IMR-90 (cell line): ENCODE measurements at regions not wholly inside any gene's neighbourhood (a gene's known extent, or its start where the extent isn't known, plus 50 kb on each side); places are given as distances from the start of the nearest gene placed in this dataset.

Source experiments
- ATAC-seq: fragments of 200-7000 bp; cut with Tn5 transposase; 2 replicates; pipeline ENCODE4 v1.9.1; 2020; ENCODE audit warnings: low read depth, mild to moderate bottlenecking, moderate library complexity
- BruUV-seq: library from RNA; stranded (reverse); fragments of 400-500 nt; replicated peaks from 2 replicates; lab custom pipeline; 2021; lab: Mats Ljungman, UMichigan
- CTCF ChIA-PET: fragments of 300-600 bp; formaldehyde crosslinking; extraction: SDS; loops from one replicate; lab custom pipeline; 2021; ENCODE audit warnings: antibody characterized with exemption; lab: Yijun Ruan, JAX
- POLR2A ChIA-PET: fragments of 300-600 bp; sonication (Branson Sonifier 250); formaldehyde crosslinking; loops from one replicate; lab custom pipeline; 2022; ENCODE audit warnings: antibody characterized with exemption; ENCODE audit not compliant: unreplicated experiment; lab: Charles Lee
- DNase-seq: peaks from one replicate; pipeline ENCODE4 v3.0.0; 2013
- H2AFZ ChIP-seq: replicated peaks from 2 replicates; pipeline ENCODE3; 2013; ENCODE audit warnings: low read length, mild to moderate bottlenecking; ENCODE audit not compliant: poor library complexity
- H2AK5ac ChIP-seq: 2 replicates; pipeline ENCODE4 v1.6.1; 2013; ENCODE audit warnings: low read depth, low read length, inconsistent platforms
- H2AK9ac ChIP-seq: replicated peaks from 2 replicates; pipeline ENCODE3; 2013; ENCODE audit warnings: mild to moderate bottlenecking, low read depth, low read length, moderate library complexity; ENCODE audit not compliant: poor library complexity
- H2BK120ac ChIP-seq: 2 replicates; pipeline ENCODE4 v1.6.1; 2013; ENCODE audit warnings: low read depth, low read length, inconsistent platforms
- H2BK15ac ChIP-seq: 3 replicates; pipeline ENCODE4 v1.6.1; 2013; ENCODE audit warnings: low read depth, low read length, inconsistent platforms
- H2BK20ac ChIP-seq: 2 replicates; pipeline ENCODE4 v1.6.1; 2013; ENCODE audit warnings: low read depth, mild to moderate bottlenecking, inconsistent platforms, low read length, moderate library complexity
- H2BK5ac ChIP-seq: 2 replicates; pipeline ENCODE4 v1.6.1; 2013; ENCODE audit warnings: mild to moderate bottlenecking, low read depth, low read length, inconsistent platforms; ENCODE audit not compliant: poor library complexity, severe bottlenecking
- H3K14ac ChIP-seq: replicated peaks from 2 replicates; pipeline ENCODE4 v1.6.1; 2013; ENCODE audit warnings: low read depth, low read length, inconsistent platforms
- H3K18ac ChIP-seq: 2 replicates; pipeline ENCODE4 v1.6.1; 2013; ENCODE audit warnings: low read depth, low read length, control low read depth
- H3K23ac ChIP-seq: 2 replicates; pipeline ENCODE4 v1.6.1; 2013; ENCODE audit warnings: low read depth, low read length, inconsistent platforms
- H3K27ac ChIP-seq: 2 replicates; pipeline ENCODE4 v1.5.1; 2013; ENCODE audit warnings: mild to moderate bottlenecking, control low read depth, low read length; ENCODE audit not compliant: insufficient read depth
- H3K27me3 ChIP-seq: 2 replicates; pipeline ENCODE4 v1.6.1; 2013; ENCODE audit warnings: low read length; ENCODE audit not compliant: control insufficient read depth, insufficient read depth
- H3K36me3 ChIP-seq: 2 replicates; pipeline ENCODE4 v1.6.1; 2013; ENCODE audit warnings: low read length, mixed read lengths; ENCODE audit not compliant: control insufficient read depth, insufficient read depth
- H3K4ac ChIP-seq: 2 replicates; pipeline ENCODE4 v1.6.1; 2013; ENCODE audit warnings: low read depth, low read length, inconsistent platforms
- H3K4me1 ChIP-seq: 2 replicates; pipeline ENCODE4 v1.6.1; 2013; ENCODE audit warnings: low read length, mixed read lengths; ENCODE audit not compliant: control insufficient read depth, insufficient read depth
- H3K4me2 ChIP-seq: 2 replicates; pipeline ENCODE4 v1.6.1; 2013; ENCODE audit warnings: low read depth, mild to moderate bottlenecking, control low read depth, low read length, moderate library complexity
- H3K4me3 ChIP-seq: 2 replicates; pipeline ENCODE4 v1.5.1; 2013; ENCODE audit warnings: low read depth, mild to moderate bottlenecking, control low read depth, low read length, moderate library complexity; ENCODE audit not compliant: insufficient read depth
- H3K56ac ChIP-seq: 2 replicates; pipeline ENCODE4 v1.6.1; 2013; ENCODE audit warnings: low read length, inconsistent platforms; ENCODE audit not compliant: insufficient read depth; ENCODE audit errors: extremely low read depth
- H3K79me1 ChIP-seq, 2 experiments: 2 replicates each; pipeline ENCODE4 v1.6.1; 2013; ENCODE audit warnings: low read length in 2 of 2, inconsistent platforms in 1 of 2, low read depth in 1 of 2
- H3K9ac ChIP-seq: 2 replicates; pipeline ENCODE4 v1.6.1; 2013; ENCODE audit warnings: low read depth, low read length, control low read depth
- H3K9me1 ChIP-seq: 2 replicates; pipeline ENCODE4 v1.6.1; 2013; ENCODE audit warnings: low read length, inconsistent platforms; ENCODE audit not compliant: insufficient read depth
- H3K9me3 ChIP-seq: 2 replicates; pipeline ENCODE4 v1.6.1; 2013; ENCODE audit warnings: low read length; ENCODE audit not compliant: control insufficient read depth, insufficient read depth
- H4K20me1 ChIP-seq: 2 replicates; pipeline ENCODE4 v1.6.1; 2013; ENCODE audit warnings: low read length, inconsistent platforms; ENCODE audit not compliant: insufficient read depth
- H4K5ac ChIP-seq: 2 replicates; pipeline ENCODE4 v1.6.1; 2013; ENCODE audit warnings: mild to moderate bottlenecking, low read depth, low read length, control low read depth
- H4K8ac ChIP-seq, 2 experiments: 2 replicates each; pipeline ENCODE4 v1.6.1; 2013; ENCODE audit warnings: low read depth in 2 of 2, low read length in 2 of 2, control low read depth in 1 of 2, inconsistent platforms in 1 of 2
- H4K91ac ChIP-seq: 2 replicates; pipeline ENCODE4 v1.6.1; 2013; ENCODE audit warnings: low read depth, low read length, inconsistent platforms; ENCODE audit not compliant: insufficient read depth
- BHLHE40 ChIP-seq: fragments of 150-350 bp; IDR thresholded peaks from 2 replicates; pipeline ENCODE4 v1.6.1; 2016; ENCODE audit warnings: mild to moderate bottlenecking, low read depth, low read length
- CEBPB ChIP-seq: IDR thresholded peaks from 2 replicates; pipeline ENCODE4 v1.6.1; 2012; ENCODE audit warnings: low read depth, low read length, improper control_type of control experiment
- CHD1 ChIP-seq: IDR thresholded peaks from 2 replicates; pipeline ENCODE4 v1.6.1; 2012; ENCODE audit warnings: low read depth, low read length, improper control_type of control experiment
- ELK1 ChIP-seq: fragments of 150-350 bp; IDR thresholded peaks from 2 replicates; pipeline ENCODE4 v1.6.1; 2016; ENCODE audit warnings: low read depth, mild to moderate bottlenecking, low read length, moderate library complexity, borderline replicate concordance
- FOS ChIP-seq: fragments of 150-350 bp; IDR thresholded peaks from 2 replicates; pipeline ENCODE4 v1.6.1; 2016; ENCODE audit warnings: low read depth, low read length
- MAFK ChIP-seq: IDR thresholded peaks from 2 replicates; pipeline ENCODE4 v1.6.1; 2012; ENCODE audit warnings: low read depth, low read length, improper control_type of control experiment
- MAZ ChIP-seq: IDR thresholded peaks from 2 replicates; pipeline ENCODE4 v1.6.1; 2012; ENCODE audit warnings: low read depth, mild to moderate bottlenecking, low read length, improper control_type of control experiment, moderate library complexity, borderline replicate concordance
- MXI1 ChIP-seq: IDR thresholded peaks from 2 replicates; pipeline ENCODE4 v1.6.1; 2012; ENCODE audit warnings: low read depth, mild to moderate bottlenecking, low read length, moderate library complexity, borderline replicate concordance
- NFE2L2 ChIP-seq: fragments of 150-350 bp; IDR thresholded peaks from 2 replicates; pipeline ENCODE4 v1.6.1; 2016; ENCODE audit warnings: low read depth, mild to moderate bottlenecking, low read length
- POLR2A ChIP-seq: IDR thresholded peaks from 2 replicates; pipeline ENCODE4 v1.6.1; 2012; ENCODE audit warnings: mild to moderate bottlenecking, low read depth, low read length
- RAD21 ChIP-seq: IDR thresholded peaks from 2 replicates; pipeline ENCODE4 v1.6.1; 2012; ENCODE audit warnings: low read length, improper control_type of control experiment
- RCOR1 ChIP-seq: IDR thresholded peaks from 2 replicates; pipeline ENCODE4 v1.6.1; 2012; ENCODE audit warnings: mild to moderate bottlenecking, low read length, improper control_type of control experiment; ENCODE audit not compliant: insufficient replicate concordance
- RFX5 ChIP-seq: IDR thresholded peaks from 2 replicates; pipeline ENCODE4 v1.8.0; 2012; ENCODE audit warnings: low read depth, mild to moderate bottlenecking, low read length, moderate library complexity
- SMC3 ChIP-seq: fragments of 150-350 bp; IDR thresholded peaks from 2 replicates; pipeline ENCODE4 v1.6.1; 2016; ENCODE audit warnings: low read depth, mild to moderate bottlenecking, antibody characterized with exemption, low read length, moderate library complexity
- USF2 ChIP-seq: fragments of 150-350 bp; IDR thresholded peaks from 2 replicates; pipeline ENCODE4 v1.6.1; 2017; ENCODE audit warnings: mild to moderate bottlenecking, antibody characterized with exemption, low read length, low read depth
- WGBS, 2 experiments: methylation state at CpG; one replicate each; pipeline versions ENCODE4 v1.1.5 to v1.1.7; 2013; ENCODE audit warnings: missing lambda C conversion rate in 2 of 2; ENCODE audit not compliant: insufficient read length in 1 of 2; ENCODE audit errors: extremely low coverage in 2 of 2; 5-methylcytosine and 5-hydroxymethylcytosine counted together
- dilution Hi-C: fragments of 300-500 bp; cut with HindIII; formaldehyde crosslinking; loops from one replicate; pipeline ENCODE4 v1.14.3; 2018; ENCODE audit warnings: low sequenced_read_pairs; ENCODE audit not compliant: unreplicated experiment
- in situ Hi-C: fragments of 300-500 bp; cut with MboI; formaldehyde crosslinking; loops from 3 replicates; pipeline ENCODE4 v1.14.3; 2019; ENCODE audit warnings: low sequenced_read_pairs, inconsistent platforms, mixed read lengths
- intact Hi-C: fragments of 100-400 bp; cut with micrococcal nuclease; formaldehyde crosslinking; loops from 2 replicates; pipeline ENCODE4 v1.10.0; 2022

- WGBS, 2 experiments: no CpG with 5 or more reads among the region's 5 CpGs
These were observed 243.4 kb downstream of the RBM19 start for GRCh38 chr12:113722747-113723146.

More at GRCh38 chr12:113722747-113723146, 243.4 kb downstream of the RBM19 start:
- H2AK9ac ChIP-seq: no peak overlapping the region
- ATAC-seq: no peak
- H2AFZ ChIP-seq: no peak overlapping the region
- no peak overlapping the region for H3K9ac ChIP-seq
- no peaks in the 10 kb centered on the region; the same call in 1 of the 2 replicates for H3K9me1 ChIP-seq
- no peak overlapping the region for H2AK5ac ChIP-seq
- no peak overlapping the region for H3K18ac ChIP-seq
- no peaks in the 10 kb centered on the region; the same call in 1 of the 2 replicates for H3K27me3 ChIP-seq
- H3K56ac ChIP-seq: no peak overlapping the region
- in situ Hi-C loops (no loop called here), dilution Hi-C loops (no loop called here), intact Hi-C loops (no loop called here)
- no peak overlapping the region for H2BK5ac ChIP-seq
- no peak overlapping the region for H4K5ac ChIP-seq
- no peak overlapping the region for H2BK120ac ChIP-seq
- BruUV-seq: no TSS peak
- H3K79me1 ChIP-seq: no peaks in the 10 kb centered on the region
- TF ChIP-seq MAFK (no peak), RAD21 (no peak), CHD1 (no peak), USF2 (no peak), NFE2L2 (no peak), RFX5 (no peak), MXI1 (no peak), RCOR1 (no peak), POLR2A (no peak), CEBPB (no peak), SMC3 (no peak), ELK1 (no peak), BHLHE40 (no peak), MAZ (no peak), FOS (no peak)
- H3K4me1 ChIP-seq: peaks cover under 1% of the 10 kb centered on the region; the same call in 1 of the 2 replicates
- no peak overlapping the region for H3K4ac ChIP-seq
- no peak overlapping the region for H4K91ac ChIP-seq
- H3K4me3 ChIP-seq: no peak overlapping the region
- H2BK20ac ChIP-seq: no peak overlapping the region
- no peak overlapping the region for H3K27ac ChIP-seq
- H3K14ac ChIP-seq: no peak overlapping the region
- no peak overlapping the region for H2BK15ac ChIP-seq
- DNase-seq: no peak
- CTCF ChIA-PET: interaction anchor here (0.6 kb wide), 1 partner anchor 12 kb away, joined by 4 read pairs; no protein-coding TSS in a partner anchor
- POLR2A ChIA-PET: no interaction called here
- H3K4me2 ChIP-seq: no peak overlapping the region
- H3K9me3 ChIP-seq: peaks cover 3% of the 10 kb centered on the region; the same call in 1 of the 2 replicates
- no peaks in the 10 kb centered on the region for H4K20me1 ChIP-seq
- no peak overlapping the region for H4K8ac ChIP-seq
- no peaks in the 10 kb centered on the region for H3K36me3 ChIP-seq
- H3K23ac ChIP-seq: no peak overlapping the region
